ENCODE measurements at regions not wholly inside any gene's neighbourhood (a gene's known extent, or its start where the extent isn't known, plus 50 kb on each side); places are given as distances from the start of the nearest gene placed in this dataset.
A peak's percentile ranks its signal among the peaks of the same experiment; 100 is the strongest.
"Not testable (repeated sequence)": the region's sequence is repeated elsewhere in the genome, so short reads cannot be mapped to it uniquely, and the experiment has no call there.

GRCh38 chr4:170526471-170526870 lies 436.7 kb upstream of the AADAT start:
- DNase-seq = no peak

GRCh38 chr4:170522427-170522970 lies 432.7 kb upstream of the AADAT start:
- no peak for DNase-seq

DNA sequence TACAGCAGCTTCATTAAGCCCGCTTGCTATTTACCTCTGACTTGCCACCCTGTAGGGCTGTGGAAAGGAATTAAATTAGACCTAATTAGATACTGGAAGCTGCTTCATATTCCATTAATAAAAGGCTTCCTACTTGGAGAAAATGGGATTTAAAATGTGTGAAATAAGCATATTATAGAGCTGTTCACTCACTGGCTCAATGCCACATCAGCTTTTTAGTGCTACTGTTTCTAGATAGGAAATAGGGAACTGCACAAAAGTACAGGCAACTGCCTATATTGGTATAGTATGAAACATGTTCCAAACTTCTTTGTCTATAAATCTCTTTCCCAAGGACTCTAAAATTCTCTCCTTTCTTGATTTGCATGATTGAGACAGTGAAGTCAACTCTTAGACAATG lies 407.9 kb upstream of the AADAT start:
- no peak for DNase-seq

DNA sequence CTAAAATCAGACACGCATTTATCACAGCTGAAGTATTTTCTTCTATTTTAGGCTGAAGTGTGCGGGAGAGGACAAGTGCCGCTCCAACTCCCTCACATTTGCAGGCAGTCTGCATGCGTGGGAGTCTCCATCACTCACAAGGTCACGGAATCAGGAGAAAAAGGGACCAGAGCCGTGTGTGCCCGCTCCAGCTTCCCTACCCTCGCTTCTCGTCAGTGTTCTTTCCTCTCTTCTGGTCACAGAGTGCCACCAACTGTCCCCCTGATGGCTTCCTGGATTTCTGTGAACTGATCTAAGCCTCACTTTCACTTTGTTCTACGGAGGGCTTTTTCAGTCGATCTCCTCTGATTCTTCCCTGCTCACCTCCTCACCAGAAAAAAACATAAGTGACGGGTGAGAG lies 407.4 kb upstream of the AADAT start:
- DNase-seq = peak; percentile 1 to 24

GRCh38 chr4:170491981-170492380 lies 402.2 kb upstream of the AADAT start:
- DNase-seq = no peak

DNA sequence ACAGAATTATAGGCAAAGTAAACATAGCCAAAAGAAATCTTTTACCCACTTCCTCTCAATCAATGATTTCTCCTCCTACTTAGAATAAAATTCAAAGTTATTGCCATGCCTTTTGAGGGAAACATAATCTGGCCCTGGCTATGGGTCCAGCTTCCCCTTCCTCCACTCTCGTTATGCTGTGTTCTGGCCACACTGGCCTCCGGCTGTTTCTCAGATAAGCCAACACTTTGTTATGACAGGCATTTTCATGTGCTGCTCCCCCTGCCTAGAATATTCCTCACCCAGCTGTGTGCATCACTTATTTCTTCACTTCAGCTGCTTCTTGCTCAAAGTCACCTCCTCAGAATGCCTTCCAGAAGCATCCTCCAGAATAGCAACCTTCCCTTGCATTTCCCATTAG lies 386.6 kb upstream of the AADAT start:
- DNase-seq = no peak

GRCh38 chr4:170465429-170465828 lies 375.7 kb upstream of the AADAT start:
- DNase-seq = no peak

GRCh38 chr4:170464614-170465197 lies 374.9 kb upstream of the AADAT start:
- DNase-seq = no peak

DNA sequence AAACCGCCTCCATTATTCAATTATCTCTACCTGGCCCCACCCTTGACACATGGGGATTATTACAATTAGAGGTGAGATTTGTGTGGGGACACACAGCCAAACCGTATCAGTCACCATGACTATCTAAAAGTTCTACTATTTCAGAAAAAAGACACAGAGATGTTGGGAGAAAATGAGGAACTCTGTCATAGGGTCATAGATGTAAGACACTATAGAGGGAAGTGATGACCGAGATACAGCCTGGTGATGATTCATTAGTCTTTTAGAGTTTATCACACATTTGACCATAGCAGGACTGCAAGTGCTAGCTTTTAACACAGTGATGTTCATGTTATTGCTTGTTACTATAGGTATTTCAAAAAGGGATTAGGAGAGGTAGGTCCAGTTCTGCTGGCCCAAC lies 357.0 kb upstream of the AADAT start:
- no peak for DNase-seq

GRCh38 chr4:170441146-170441545 lies 351.4 kb upstream of the AADAT start:
- not testable (repeated sequence) for DNase-seq

- DNase-seq = no peak
Observed at GRCh38 chr4:170428929-170429328, 339.2 kb upstream of the AADAT start.

GRCh38 chr4:170425521-170426143 lies 335.9 kb upstream of the AADAT start:
- DNase-seq = no peak

DNA sequence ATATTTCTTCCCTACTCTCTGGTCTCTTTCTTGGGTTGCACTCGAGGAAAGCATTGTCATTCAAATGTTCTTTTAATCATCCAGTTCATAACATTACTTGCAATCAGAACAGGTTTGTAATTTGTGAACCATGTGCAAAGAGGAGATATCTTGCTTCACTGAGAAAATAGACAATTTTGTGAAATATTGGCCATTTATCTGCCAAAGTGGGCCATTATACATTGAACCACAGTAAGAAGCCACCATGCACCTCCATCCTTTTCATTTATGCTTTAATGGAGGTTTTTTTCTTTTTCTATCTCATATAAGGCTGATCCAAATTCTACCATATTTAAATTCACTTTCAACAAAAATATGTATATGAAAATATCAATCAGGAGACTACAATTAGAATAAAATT lies 335.3 kb upstream of the AADAT start:
- no peak for DNase-seq

GRCh38 chr4:170423137-170423536 lies 333.4 kb upstream of the AADAT start:
- DNase-seq = no peak

GRCh38 chr4:170420255-170420693 lies 330.5 kb upstream of the AADAT start:
- DNase-seq = no peak

DNA sequence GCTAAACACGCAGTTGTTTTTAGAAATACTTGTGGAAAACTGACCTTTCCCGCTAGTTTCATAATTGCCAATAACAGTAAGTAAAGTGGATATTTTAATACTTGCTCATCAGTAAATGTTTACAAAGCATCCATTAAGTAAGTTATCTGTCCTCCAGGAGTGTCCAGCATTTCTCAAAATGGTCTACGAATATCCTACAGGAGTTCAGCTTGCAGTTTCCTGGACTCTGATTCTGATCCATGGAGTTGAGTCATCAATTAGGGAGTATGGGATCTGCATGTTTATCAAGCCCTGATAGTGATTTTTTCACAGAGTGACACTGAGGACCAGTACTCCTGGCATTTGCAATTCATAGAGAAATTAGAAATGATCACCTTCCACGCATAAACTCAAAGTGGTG lies 325.2 kb upstream of the AADAT start:
- DNase-seq = no peak

GRCh38 chr4:170414360-170414759 lies 324.6 kb upstream of the AADAT start:
- DNase-seq = no peak

DNA sequence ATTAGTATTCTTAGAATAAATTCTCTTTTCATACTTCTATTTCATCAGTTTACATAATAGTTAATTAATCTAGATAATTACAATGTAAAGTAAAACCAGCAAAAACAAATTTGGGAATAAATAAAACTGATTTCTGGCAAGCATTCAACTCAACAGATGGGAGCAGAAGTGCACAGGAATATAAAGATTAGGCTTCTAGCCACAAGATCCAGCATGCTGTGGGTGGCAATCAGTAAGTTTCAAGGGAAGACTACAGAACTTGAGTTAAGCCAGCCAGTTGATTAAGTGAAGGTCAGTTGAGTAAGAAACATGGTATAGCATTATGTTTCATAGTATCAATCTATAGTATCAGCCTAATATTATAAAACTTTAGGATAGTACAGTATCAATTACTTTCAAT lies 324.2 kb upstream of the AADAT start:
- no peak for DNase-seq

- DNase-seq = no peak
Observed at GRCh38 chr4:170400361-170400760, 310.6 kb upstream of the AADAT start.

DNA sequence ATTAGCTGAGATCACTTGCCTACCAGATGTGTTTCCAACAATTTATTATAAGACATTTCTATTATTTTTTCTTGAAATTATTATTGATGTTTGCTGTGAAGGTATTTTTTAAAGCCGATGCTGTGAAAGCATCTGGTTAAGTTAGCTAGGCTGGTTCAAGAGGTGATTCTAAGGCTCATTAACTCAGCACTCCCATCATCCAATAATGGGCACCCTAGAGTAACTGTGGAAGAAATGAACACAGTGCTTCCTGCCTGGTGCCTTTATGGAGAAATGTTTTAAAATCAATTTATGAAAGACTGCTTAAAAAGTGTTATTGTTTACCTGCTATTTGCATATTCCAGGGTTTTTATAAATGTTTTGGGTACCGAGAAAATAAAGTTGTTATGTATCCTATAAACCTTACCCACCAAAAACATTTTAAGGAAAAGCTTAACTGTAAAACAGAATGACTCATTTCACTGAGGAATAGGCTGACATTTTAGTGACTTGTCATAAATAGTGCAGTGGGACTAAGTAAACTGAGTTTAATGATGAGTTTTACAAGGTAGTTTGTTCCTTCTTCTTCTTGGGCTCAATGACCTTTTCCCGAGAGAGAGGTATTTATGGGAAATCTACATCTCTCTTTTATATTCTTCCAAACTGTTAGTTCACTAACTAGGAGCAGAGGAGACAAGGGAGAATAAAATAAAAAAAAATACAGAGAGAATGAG lies 310.0 kb upstream of the AADAT start:
- DNase-seq = no peak

- no peak for DNase-seq
Observed at GRCh38 chr4:170398218-170398617, 308.5 kb upstream of the AADAT start.

DNA sequence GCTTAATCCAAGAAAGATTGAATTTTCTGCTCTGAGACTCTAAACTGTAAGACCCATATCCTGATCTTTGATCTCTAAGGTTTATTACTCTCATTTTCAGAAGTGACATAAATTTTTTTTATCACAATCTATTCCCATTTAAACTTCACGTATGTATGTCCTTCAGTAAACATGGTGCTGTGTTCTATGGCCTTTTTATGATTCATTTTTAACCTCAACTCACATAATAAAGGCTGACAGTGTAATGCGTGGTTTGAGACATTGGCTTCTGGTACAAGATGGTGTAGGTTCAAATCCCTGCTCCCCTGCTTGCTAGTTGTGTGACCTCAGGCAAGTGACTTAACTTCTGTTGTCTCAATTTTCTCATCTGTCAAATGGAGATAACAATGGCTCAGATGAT lies 306.0 kb upstream of the AADAT start:
- DNase-seq = no peak

DNA sequence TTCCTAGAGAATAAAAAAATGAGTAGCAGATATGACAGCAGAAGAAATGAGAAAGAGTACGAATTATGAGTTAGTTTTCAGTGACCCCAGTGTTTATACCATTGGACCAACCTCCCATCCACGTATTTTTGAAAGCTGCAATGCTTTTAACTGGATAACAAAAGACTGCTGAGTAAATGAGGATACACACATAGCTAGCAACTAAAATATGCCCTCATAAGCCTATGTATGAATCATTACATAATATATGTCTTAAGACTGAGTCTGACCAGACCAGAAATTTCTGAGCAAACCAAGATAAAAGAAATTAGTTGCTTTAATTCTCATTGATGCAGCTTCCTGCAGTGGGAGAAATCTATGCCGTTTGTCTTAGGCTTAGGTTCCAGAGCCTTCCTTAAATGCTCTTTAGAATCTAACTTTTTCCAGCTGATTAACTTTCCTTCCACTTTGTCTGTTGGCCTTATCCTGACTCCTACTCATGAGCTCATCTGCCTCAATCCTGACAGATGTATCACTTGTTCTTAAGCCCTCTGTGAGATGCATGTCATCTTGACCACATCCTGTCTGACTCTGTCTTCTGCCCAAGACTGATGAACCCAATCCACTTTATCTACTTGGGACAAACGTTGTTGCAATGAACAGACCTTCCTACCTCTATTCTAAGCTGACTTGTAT lies 301.4 kb upstream of the AADAT start:
- no peak for DNase-seq

DNA sequence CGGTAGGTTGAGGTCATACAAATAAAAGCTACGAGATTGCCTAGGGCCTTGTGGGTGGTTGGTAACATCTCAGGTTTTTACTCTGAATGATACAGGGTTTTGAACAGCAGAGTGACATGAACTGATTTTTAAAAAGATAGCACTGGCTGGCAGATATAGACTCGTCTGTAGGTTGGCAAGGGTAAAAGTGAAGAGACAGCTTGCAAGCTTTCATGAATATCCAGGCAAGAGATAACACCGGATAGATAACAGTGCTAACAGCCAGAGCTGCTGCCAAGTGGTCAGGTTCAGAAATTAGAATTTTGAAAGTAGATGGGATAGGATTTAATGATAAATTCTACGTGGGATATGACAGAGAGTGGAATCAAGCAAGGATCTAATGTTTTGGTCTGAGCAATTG lies 299.7 kb upstream of the AADAT start:
- no peak for DNase-seq
